ENCODE measurements at regions not wholly inside any gene's neighbourhood (a gene's known extent, or its start where the extent isn't known, plus 50 kb on each side); places are given as distances from the start of the nearest gene placed in this dataset.

DNA sequence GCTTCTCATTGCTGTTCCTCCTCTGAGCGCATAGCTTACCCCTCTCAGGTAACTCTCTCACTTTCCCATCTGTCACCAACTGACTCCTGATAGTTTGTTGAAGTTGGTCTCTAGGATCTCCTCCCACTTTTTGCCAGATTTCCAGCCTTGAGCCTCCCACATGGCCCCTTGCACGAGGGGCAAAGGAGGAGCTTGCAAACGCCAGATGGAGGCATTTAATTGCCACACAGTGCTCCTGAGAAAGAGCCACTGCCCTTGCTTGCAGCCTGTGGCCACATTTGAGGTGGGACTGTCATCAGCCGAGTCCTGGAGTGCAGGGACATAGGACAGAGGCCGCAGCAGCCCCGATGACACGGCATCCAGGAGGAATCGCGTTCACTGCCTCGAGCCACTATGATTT is 348.7 kb downstream of the SMOC2 start:
- Mint-ChIP-seq H3K27me3 (peaks cover 2% of the 10 kb centered on the region), H3K4me3 (no peak overlapping the region), H3K27ac (no peak overlapping the region), H3K9me3 (ENCODE audit: low read depth) (no peaks in the 10 kb centered on the region), H3K4me1 (no peaks in the 10 kb centered on the region), H3K36me3 (ENCODE audit: low read depth) (no peaks in the 10 kb centered on the region)
- POLR2A ChIA-PET: no interaction called here
- DNase-seq (no peak), ATAC-seq (no peak)
- intact Hi-C loops (cut with DNase I, micrococcal nuclease): no loop called here
- CTCF ChIA-PET: no interaction called here

DNA sequence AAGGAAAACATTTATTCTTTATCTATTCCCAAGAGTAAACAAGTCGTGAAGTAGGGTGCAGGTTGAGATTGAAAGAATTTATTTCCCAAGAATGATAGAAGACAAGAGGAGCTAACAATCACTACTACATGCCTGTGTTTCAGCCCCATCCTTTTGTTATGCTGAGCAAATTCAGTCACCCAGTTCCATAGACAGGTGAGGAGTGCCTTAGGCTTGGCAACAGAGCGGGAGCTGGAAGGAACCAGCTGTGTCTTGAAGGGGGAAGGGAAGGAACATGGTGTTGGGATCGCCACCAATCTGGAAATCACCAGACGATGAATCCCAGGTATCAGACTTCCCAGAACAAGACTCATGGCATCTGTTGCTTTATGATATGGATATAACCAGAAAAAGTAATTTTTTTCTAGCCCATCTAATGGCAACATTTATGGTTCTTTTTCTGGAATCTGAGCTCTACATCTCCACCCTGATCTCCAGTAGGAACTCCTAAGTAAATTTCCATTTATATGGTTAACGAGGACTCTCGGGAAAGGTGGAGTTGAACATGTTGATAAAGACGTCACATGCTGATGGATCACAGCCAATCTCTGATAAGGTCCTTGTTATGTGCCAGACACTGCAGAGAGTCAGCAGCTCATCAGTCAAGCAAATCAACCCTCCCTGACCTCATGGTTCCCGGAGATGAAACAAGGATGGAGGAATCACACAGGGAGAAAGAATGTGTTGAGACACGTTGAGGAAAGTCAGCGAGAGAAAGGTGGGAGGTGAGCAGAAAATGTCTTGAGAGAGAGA is 344.9 kb downstream of the SMOC2 start:
- ATAC-seq: no peak
- intact Hi-C loops (cut with DNase I, micrococcal nuclease): no loop called here
- H3K4me1 Mint-ChIP-seq: no peaks in the 10 kb centered on the region

GRCh38 chr6:168784426-168784825 is 343.4 kb downstream of the SMOC2 start:
- Mint-ChIP-seq H3K9me3 (ENCODE audit: low read depth) (no peaks in the 10 kb centered on the region), H3K4me3 (no peak overlapping the region), H3K27me3 (peaks cover 2% of the 10 kb centered on the region), H3K27ac (no peak overlapping the region), H3K4me1 (no peaks in the 10 kb centered on the region), H3K36me3 (ENCODE audit: low read depth) (no peaks in the 10 kb centered on the region)
- CTCF ChIA-PET: no interaction called here
- intact Hi-C loops (cut with DNase I, micrococcal nuclease): no loop called here
- POLR2A ChIA-PET: no interaction called here
- ATAC-seq (no peak), DNase-seq (no peak)

More for the DNA sequence above, 344.9 kb downstream of the SMOC2 start:
- no peak for DNase-seq
- Mint-ChIP-seq H3K4me3 (no peak overlapping the region), H3K36me3 (ENCODE audit: low read depth) (no peaks in the 10 kb centered on the region), H3K27ac (no peak overlapping the region), H3K9me3 (ENCODE audit: low read depth) (no peaks in the 10 kb centered on the region), H3K27me3 (peaks cover 2% of the 10 kb centered on the region)
- ChIA-PET POLR2A (no interaction called here), CTCF (no interaction called here)

DNA sequence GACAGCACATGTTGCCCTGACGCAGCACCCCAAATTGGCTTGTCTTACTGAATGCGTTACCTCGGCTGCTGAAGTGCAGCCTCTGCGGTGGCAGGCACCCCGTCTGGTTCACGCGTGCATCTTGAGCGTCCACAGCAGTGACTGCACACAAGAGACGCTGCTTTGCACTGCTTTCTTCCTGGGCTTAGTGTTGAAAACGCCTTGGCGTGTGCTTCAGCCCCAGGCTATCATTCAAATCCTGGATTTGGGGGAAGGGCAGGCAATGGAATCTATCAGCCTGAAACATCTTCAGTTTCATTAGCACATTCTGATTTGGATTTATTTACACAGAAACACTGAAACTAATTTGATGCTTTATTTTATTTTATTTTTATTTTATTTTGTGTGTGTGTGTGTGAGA is 342.7 kb downstream of the SMOC2 start:
- H3K27ac Mint-ChIP-seq: no peak overlapping the region
- no peaks in the 10 kb centered on the region for H3K27me3 Mint-ChIP-seq
- DNase-seq (no peak), ATAC-seq (no peak)
- no peak overlapping the region for H3K4me3 Mint-ChIP-seq
- H3K4me1 Mint-ChIP-seq: no peaks in the 10 kb centered on the region
- no peaks in the 10 kb centered on the region for H3K36me3 Mint-ChIP-seq (ENCODE audit: low read depth)
- H3K9me3 Mint-ChIP-seq (ENCODE audit: low read depth): no peaks in the 10 kb centered on the region
- intact Hi-C loops (cut with DNase I, micrococcal nuclease): no loop called here
- ChIA-PET POLR2A (no interaction called here), CTCF (no interaction called here)

GRCh38 chr6:168782187-168782751 is 341.3 kb downstream of the SMOC2 start:
- DNase-seq: no peak
- Mint-ChIP-seq H3K27ac (no peak overlapping the region), H3K9me3 (ENCODE audit: low read depth) (no peaks in the 10 kb centered on the region), H3K4me1 (no peaks in the 10 kb centered on the region), H3K36me3 (ENCODE audit: low read depth) (no peaks in the 10 kb centered on the region), H3K27me3 (peaks cover 7% of the 10 kb centered on the region), H3K4me3 (no peak overlapping the region)
- intact Hi-C loops (cut with DNase I, micrococcal nuclease): no loop called here
- CTCF ChIA-PET: interaction anchor here (0.8 kb wide), 1 partner anchor 22 kb away, joined by 4 read pairs; no protein-coding TSS in a partner anchor
- POLR2A ChIA-PET: no interaction called here
- ATAC-seq: no peak

DNA sequence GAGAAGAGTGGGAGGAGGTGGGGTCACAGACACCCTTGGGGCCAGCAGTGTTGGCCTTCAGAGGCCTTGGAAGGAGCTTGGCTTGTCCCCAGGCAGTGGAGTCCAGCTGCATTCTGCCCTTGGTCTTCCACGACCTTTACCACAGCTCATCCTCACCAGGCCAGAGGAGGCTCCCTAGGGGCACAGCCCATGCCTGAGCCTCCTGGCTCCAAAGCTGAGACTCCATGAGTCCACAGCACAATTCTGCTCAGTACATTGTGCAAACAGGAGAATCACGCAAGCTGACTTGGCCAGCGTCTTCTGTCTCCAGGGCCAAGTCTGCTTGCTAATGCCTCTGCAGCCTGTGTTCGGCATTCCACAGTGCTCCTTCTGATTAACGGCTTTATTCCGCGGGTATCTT is 337.2 kb downstream of the SMOC2 start:
- no peaks in the 10 kb centered on the region for H3K4me1 Mint-ChIP-seq
- H3K27ac Mint-ChIP-seq: no peak overlapping the region
- H3K27me3 Mint-ChIP-seq: peaks cover 9% of the 10 kb centered on the region
- H3K36me3 Mint-ChIP-seq (ENCODE audit: low read depth): no peaks in the 10 kb centered on the region
- DNase-seq (no peak), ATAC-seq (no peak)
- no peak overlapping the region for H3K4me3 Mint-ChIP-seq
- intact Hi-C loops (cut with DNase I, micrococcal nuclease): no loop called here
- ChIA-PET CTCF (no interaction called here), POLR2A (no interaction called here)
- peaks cover 17% of the 10 kb centered on the region for H3K9me3 Mint-ChIP-seq (ENCODE audit: low read depth)

GRCh38 chr6:168774381-168774780 is 333.4 kb downstream of the SMOC2 start:
- no peak for DNase-seq
- H3K27me3 Mint-ChIP-seq: peaks cover 11% of the 10 kb centered on the region
- H3K4me1 Mint-ChIP-seq: no peaks in the 10 kb centered on the region
- ATAC-seq: no peak
- ChIA-PET POLR2A (no interaction called here), CTCF (no interaction called here)
- H3K36me3 Mint-ChIP-seq (ENCODE audit: low read depth): peaks cover 2% of the 10 kb centered on the region
- no peak overlapping the region for H3K4me3 Mint-ChIP-seq
- peaks cover 32% of the 10 kb centered on the region for H3K9me3 Mint-ChIP-seq (ENCODE audit: low read depth)
- no peak overlapping the region for H3K27ac Mint-ChIP-seq
- intact Hi-C loops (cut with DNase I, micrococcal nuclease): no loop called here

- CTCF ChIA-PET: no interaction called here
Measured at GRCh38 chr6:168773788-168774187, 332.8 kb downstream of the SMOC2 start.

DNA sequence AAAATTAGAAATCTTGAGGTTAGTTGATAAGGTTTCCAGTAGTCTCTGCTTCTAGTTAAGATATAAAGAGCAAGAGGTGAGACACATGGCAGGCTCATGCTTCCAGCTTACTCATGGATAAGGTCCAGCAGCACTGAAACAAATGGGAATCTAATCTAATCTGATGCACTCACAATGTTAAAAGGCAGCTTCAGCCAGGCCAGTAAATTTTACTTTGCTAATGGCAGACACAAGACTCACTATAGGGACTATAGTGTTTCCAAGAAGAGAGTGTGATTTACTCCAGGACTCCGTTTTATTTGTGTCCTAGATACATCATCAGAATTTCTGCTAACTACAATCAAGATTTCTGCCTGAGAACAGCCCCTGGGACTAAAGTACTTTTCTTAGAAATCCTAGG is 324.8 kb downstream of the SMOC2 start:
- peaks cover 3% of the 10 kb centered on the region for H3K9me3 Mint-ChIP-seq (ENCODE audit: low read depth)
- peaks cover 5% of the 10 kb centered on the region for H3K27me3 Mint-ChIP-seq
- no peak overlapping the region for H3K4me3 Mint-ChIP-seq
- intact Hi-C loops (cut with DNase I, micrococcal nuclease): no loop called here
- ChIA-PET POLR2A (no interaction called here), CTCF (no interaction called here)
- no peaks in the 10 kb centered on the region for H3K4me1 Mint-ChIP-seq
- ATAC-seq (no peak), DNase-seq (no peak)
- H3K27ac Mint-ChIP-seq: no peak overlapping the region
- no peaks in the 10 kb centered on the region for H3K36me3 Mint-ChIP-seq (ENCODE audit: low read depth)

More at GRCh38 chr6:168773788-168774187, 332.8 kb downstream of the SMOC2 start:
- intact Hi-C loops (cut with DNase I, micrococcal nuclease): no loop called here
- ATAC-seq (no peak), DNase-seq (no peak)
- Mint-ChIP-seq H3K27me3 (peaks cover 11% of the 10 kb centered on the region), H3K9me3 (ENCODE audit: low read depth) (peaks cover 32% of the 10 kb centered on the region), H3K27ac (no peak overlapping the region), H3K4me3 (no peak overlapping the region), H3K36me3 (ENCODE audit: low read depth) (peaks cover 2% of the 10 kb centered on the region), H3K4me1 (no peaks in the 10 kb centered on the region)
- POLR2A ChIA-PET: no interaction called here

DNA sequence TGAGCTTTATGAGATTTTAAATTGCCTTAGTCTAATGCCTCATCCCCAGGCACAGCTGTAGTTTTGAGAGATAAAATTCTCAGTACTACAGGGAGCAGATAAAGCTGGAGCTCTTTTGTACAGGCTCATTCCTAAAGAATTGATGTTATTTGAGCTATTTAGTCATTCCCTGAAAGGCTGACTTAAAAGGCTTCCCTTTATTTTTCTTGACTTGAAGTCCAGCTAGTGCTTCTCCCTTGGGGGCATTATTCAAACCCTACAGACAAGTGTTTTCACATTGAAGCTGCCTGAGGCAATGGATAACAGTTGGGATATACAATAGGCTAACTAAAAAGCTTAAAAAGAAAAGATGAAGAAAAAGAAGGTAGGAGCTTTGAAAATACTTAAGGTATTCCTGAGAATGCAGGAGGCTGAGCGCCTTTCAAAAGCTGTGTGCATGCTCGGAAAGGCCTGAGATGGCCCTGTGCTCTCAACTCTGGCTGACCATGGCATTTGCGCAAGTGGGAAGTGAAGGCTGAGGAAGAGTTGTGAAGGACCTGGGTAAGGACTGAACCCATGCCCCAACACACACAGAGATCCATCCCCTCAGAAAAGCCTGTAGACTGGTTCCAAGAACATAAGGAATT is 315.1 kb downstream of the SMOC2 start:
- no peak for DNase-seq
- H3K4me3 Mint-ChIP-seq: no peak overlapping the region
- H3K27ac Mint-ChIP-seq: no peak overlapping the region
- ATAC-seq: no peak
- no peaks in the 10 kb centered on the region for H3K9me3 Mint-ChIP-seq (ENCODE audit: low read depth)
- intact Hi-C loops (cut with DNase I, micrococcal nuclease): no loop called here
- ChIA-PET POLR2A (no interaction called here), CTCF (interaction anchor here (0.6 kb wide), 1 partner anchor 81 kb away, joined by 3 read pairs; no protein-coding TSS in a partner anchor)
- H3K4me1 Mint-ChIP-seq: no peaks in the 10 kb centered on the region
- H3K27me3 Mint-ChIP-seq: peaks cover 12% of the 10 kb centered on the region
- H3K36me3 Mint-ChIP-seq (ENCODE audit: low read depth): no peaks in the 10 kb centered on the region

- DNase-seq (no peak), ATAC-seq (no peak)
- POLR2A ChIA-PET: no interaction called here
- Mint-ChIP-seq H3K9me3 (ENCODE audit: low read depth) (no peaks in the 10 kb centered on the region), H3K4me3 (no peak overlapping the region), H3K27me3 (peaks cover 2% of the 10 kb centered on the region), H3K36me3 (ENCODE audit: low read depth) (no peaks in the 10 kb centered on the region), H3K4me1 (no peaks in the 10 kb centered on the region), H3K27ac (no peak overlapping the region)
- CTCF ChIA-PET: no interaction called here
- intact Hi-C loops (cut with DNase I, micrococcal nuclease): no loop called here
Measured at GRCh38 chr6:168746643-168747042, 305.7 kb downstream of the SMOC2 start.

DNA sequence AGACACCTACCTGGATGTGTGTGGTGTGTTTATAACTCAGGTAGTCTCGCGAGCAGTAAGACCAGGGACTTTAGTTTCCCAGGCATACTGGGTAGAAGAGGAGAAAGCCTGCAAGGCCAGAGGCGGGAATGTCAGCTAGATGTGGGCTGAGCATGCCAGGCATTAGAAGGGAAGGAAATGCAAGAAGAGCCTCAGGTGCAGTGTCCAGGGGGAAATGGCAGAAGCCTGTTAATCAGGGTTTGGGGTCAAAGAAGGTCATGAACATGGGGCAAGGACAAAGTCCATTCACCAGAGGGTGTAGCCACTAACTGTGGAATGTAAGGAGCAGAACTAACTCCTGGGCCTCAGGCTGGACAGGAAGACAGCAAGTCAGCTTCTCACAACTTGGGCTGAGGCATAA is 305.0 kb downstream of the SMOC2 start:
- Mint-ChIP-seq H3K4me3 (no peak overlapping the region), H3K4me1 (no peaks in the 10 kb centered on the region), H3K27me3 (no peaks in the 10 kb centered on the region), H3K36me3 (ENCODE audit: low read depth) (no peaks in the 10 kb centered on the region), H3K9me3 (ENCODE audit: low read depth) (no peaks in the 10 kb centered on the region), H3K27ac (no peak overlapping the region)
- intact Hi-C loops (cut with DNase I, micrococcal nuclease): no loop called here
- ChIA-PET CTCF (no interaction called here), POLR2A (no interaction called here)
- no peak for ATAC-seq
- no peak for DNase-seq

Data from activated CD4-positive, alpha-beta T cell treated with anti-CD3 and anti-CD28 coated beads for 36 hours (primary cell).